PC-9 (cell line): ENCODE measurements at regions not wholly inside any gene's neighbourhood (a gene's known extent, or its start where the extent isn't known, plus 50 kb on each side); places are given as distances from the start of the nearest gene placed in this dataset.

Source experiments
- BruUV-seq: library from RNA; stranded (reverse); fragments of 400-500 nt; replicated peaks from 2 replicates; lab custom pipeline; 2021; lab: Mats Ljungman, UMichigan
- CTCF ChIA-PET: fragments of 300-600 bp; sonication (Branson Sonifier 250); formaldehyde crosslinking; loops from one replicate; lab custom pipeline; 2022; ENCODE audit warnings: antibody characterized with exemption; lab: Charles Lee
- POLR2A ChIA-PET: fragments of 300-600 bp; sonication (Branson Sonifier 250); formaldehyde crosslinking; loops from one replicate; lab custom pipeline; 2022; ENCODE audit warnings: antibody characterized with exemption; ENCODE audit not compliant: unreplicated experiment; lab: Charles Lee
- DNase-seq, 2 experiments: peaks; one replicate each; pipeline versions ENCODE4 v3.0.0 to v3.0.0-alpha.2; 2015 to 2022; ENCODE audit warnings: mixed read lengths in 1 of 2
- H2AFZ ChIP-seq: fragments of 200-600 bp; sonication (generic); 2 replicates; pipeline ENCODE4 v1.8.1; 2017; ENCODE audit warnings: antibody characterized with exemption
- H3F3A ChIP-seq: fragments of 200-600 bp; sonication (generic); 2 replicates; pipeline ENCODE4 v1.8.1; 2017; ENCODE audit warnings: antibody characterized with exemption, mild to moderate bottlenecking, low read depth; ENCODE audit not compliant: insufficient read depth
- H3K27ac ChIP-seq: fragments of 200-600 bp; sonication (generic); 2 replicates; pipeline ENCODE4 v1.6.1; 2016; ENCODE audit warnings: mixed run types
- H3K27me3 ChIP-seq: fragments of 200-600 bp; sonication (generic); 2 replicates; pipeline ENCODE4 v1.6.1; 2016; ENCODE audit warnings: low read depth, mixed run types; ENCODE audit not compliant: insufficient read depth
- H3K36me3 ChIP-seq: fragments of 200-600 bp; sonication (generic); 2 replicates; pipeline ENCODE4 v1.6.1; 2016; ENCODE audit warnings: low read depth, mixed run types
- H3K4me1 ChIP-seq: fragments of 200-600 bp; sonication (generic); replicated peaks from 2 replicates; pipeline ENCODE4 v1.6.1; 2016; ENCODE audit warnings: mixed run types; ENCODE audit not compliant: insufficient read depth
- H3K4me2 ChIP-seq: fragments of 200-600 bp; sonication (generic); 2 replicates; pipeline ENCODE4 v1.6.1; 2017; ENCODE audit warnings: mixed run types
- H3K4me3 ChIP-seq: fragments of 200-600 bp; sonication (generic); 2 replicates; pipeline ENCODE4 v1.6.1; 2016; ENCODE audit warnings: mixed run types
- H3K79me2 ChIP-seq: fragments of 200-600 bp; sonication (generic); 2 replicates; pipeline ENCODE4 v1.6.1; 2017; ENCODE audit warnings: low read depth, mixed run types
- H3K9me2 ChIP-seq: fragments of 200-600 bp; sonication (generic); 2 replicates; pipeline ENCODE4 v1.8.1; 2017; ENCODE audit warnings: mild to moderate bottlenecking; ENCODE audit not compliant: insufficient read depth
- H3K9me3 ChIP-seq: fragments of 200-600 bp; sonication (generic); 2 replicates; pipeline ENCODE4 v1.8.1; 2016; ENCODE audit warnings: low read depth; ENCODE audit not compliant: insufficient read depth
- H4K20me1 ChIP-seq: fragments of 200-600 bp; sonication (generic); 2 replicates; pipeline ENCODE4 v1.8.1; 2017; ENCODE audit not compliant: insufficient read depth
- EZH2 ChIP-seq: fragments of 200-600 bp; sonication (generic); IDR thresholded peaks from 2 replicates; pipeline ENCODE4 v1.8.0; 2017; ENCODE audit warnings: antibody characterized with exemption, low read depth
- intact Hi-C: fragments of 100-400 bp; cut with micrococcal nuclease; formaldehyde crosslinking; loops from one replicate; pipeline ENCODE4 v1.10.0; 2022; ENCODE audit not compliant: unreplicated experiment
- TF ChIP-seq, protein P1 (sequence below): fragments of 200-600 bp; sonication (generic); conservative IDR thresholded peaks from 2 replicates; pipeline ENCODE4 v1.6.1; 2017; ENCODE audit warnings: mixed run types, antibody characterized with exemption, mild to moderate bottlenecking, moderate library complexity

DNA sequence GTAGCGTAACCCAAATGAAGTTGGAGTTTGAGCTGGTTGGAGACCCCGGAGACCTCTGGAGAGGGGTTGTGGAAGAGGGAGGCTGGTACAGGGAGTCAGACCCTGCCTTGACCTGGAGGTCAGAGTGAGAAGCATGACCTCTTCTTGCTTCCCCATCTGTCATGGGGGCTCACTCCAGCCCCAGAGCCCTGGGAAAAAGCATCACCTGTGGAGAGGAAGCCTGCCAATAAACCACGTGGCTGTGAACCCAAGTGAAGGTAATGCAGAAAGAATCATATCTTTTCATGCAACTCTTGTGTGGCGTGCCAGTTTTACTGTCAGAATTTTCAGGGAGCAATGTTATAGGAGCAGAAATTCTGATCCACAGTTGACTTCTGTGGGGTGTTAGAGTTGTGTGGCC lies 178.5 kb upstream of the PRICKLE1 start:
- CTCF ChIA-PET: no interaction called here
- intact Hi-C loops: no loop called here
- no peaks in the 10 kb centered on the region for H3K9me3 ChIP-seq

DNA sequence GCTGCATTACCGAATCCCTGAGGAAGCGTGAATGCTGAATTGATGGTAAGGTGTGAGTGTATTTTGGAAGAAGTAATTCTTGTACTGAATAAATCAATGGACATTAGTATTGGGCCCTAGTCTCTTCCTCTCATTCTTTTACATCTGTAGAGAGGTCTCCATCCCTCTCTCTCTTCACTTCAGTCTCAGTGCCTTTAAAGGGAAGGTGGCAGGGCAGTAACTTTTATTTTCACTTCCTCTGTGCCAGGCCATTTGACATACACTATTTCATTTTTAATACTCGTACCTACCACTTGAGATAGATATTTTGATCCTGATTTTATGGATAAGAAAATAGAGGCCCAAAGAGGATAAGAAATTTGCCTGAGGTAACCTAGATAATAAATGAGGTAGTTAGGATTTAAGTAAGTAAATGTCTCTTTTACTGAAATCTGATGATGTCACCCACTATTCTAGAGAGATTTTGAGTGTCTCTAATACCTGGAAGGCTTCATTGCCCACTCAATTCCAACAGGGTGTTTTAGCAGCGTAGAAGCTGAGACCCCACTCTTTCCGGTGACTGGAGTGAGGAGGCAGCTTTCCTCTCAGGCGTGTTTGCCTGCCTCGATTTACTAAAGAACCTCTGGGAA lies 177.9 kb upstream of the PRICKLE1 start:
- DNase-seq: no peak
- intact Hi-C loops: no loop called here
- POLR2A ChIA-PET: no interaction called here
- no peak overlapping the region for H3K4me3 ChIP-seq
- no TSS peak for BruUV-seq
- H3K4me2 ChIP-seq: no peak overlapping the region
- CTCF ChIA-PET: no interaction called here
- no peaks in the 10 kb centered on the region for H3K9me3 ChIP-seq
- TF ChIP-seq, protein P1, sequence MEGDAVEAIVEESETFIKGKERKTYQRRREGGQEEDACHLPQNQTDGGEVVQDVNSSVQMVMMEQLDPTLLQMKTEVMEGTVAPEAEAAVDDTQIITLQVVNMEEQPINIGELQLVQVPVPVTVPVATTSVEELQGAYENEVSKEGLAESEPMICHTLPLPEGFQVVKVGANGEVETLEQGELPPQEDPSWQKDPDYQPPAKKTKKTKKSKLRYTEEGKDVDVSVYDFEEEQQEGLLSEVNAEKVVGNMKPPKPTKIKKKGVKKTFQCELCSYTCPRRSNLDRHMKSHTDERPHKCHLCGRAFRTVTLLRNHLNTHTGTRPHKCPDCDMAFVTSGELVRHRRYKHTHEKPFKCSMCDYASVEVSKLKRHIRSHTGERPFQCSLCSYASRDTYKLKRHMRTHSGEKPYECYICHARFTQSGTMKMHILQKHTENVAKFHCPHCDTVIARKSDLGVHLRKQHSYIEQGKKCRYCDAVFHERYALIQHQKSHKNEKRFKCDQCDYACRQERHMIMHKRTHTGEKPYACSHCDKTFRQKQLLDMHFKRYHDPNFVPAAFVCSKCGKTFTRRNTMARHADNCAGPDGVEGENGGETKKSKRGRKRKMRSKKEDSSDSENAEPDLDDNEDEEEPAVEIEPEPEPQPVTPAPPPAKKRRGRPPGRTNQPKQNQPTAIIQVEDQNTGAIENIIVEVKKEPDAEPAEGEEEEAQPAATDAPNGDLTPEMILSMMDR: no peak
- no peak for TF ChIP-seq EZH2
- no peaks in the 10 kb centered on the region for H4K20me1 ChIP-seq
- no peaks in the 10 kb centered on the region for H3K9me2 ChIP-seq
- no peaks in the 10 kb centered on the region; the same call in 1 of the 2 replicates for H3F3A ChIP-seq
- no peaks in the 10 kb centered on the region for H3K79me2 ChIP-seq
- H3K27ac ChIP-seq: no peak overlapping the region
- H3K27me3 ChIP-seq: no peaks in the 10 kb centered on the region
- 0 out of 2 replicates have a peak overlapping the region, but pooled peaks have one; percentile 4 for H2AFZ ChIP-seq
- H3K4me1 ChIP-seq: peaks cover 4% of the 10 kb centered on the region
- no peaks in the 10 kb centered on the region for H3K36me3 ChIP-seq

More for the DNA sequence above, 178.5 kb upstream of the PRICKLE1 start:
- POLR2A ChIA-PET: no interaction called here
- no peaks in the 10 kb centered on the region for H3K9me2 ChIP-seq
- no peaks in the 10 kb centered on the region for H3F3A ChIP-seq
- H3K4me2 ChIP-seq: no peak overlapping the region
- H4K20me1 ChIP-seq: no peaks in the 10 kb centered on the region
- no peak for TF ChIP-seq EZH2
- TF ChIP-seq, protein P1: no peak
- no peaks in the 10 kb centered on the region for H3K79me2 ChIP-seq
- no TSS peak for BruUV-seq
- no peaks in the 10 kb centered on the region for H3K4me1 ChIP-seq
- DNase-seq: no peak
- H3K4me3 ChIP-seq: no peak overlapping the region
- H3K27ac ChIP-seq: no peak overlapping the region
- H3K27me3 ChIP-seq: no peaks in the 10 kb centered on the region
- no peak overlapping the region for H2AFZ ChIP-seq
- no peaks in the 10 kb centered on the region for H3K36me3 ChIP-seq

DNA sequence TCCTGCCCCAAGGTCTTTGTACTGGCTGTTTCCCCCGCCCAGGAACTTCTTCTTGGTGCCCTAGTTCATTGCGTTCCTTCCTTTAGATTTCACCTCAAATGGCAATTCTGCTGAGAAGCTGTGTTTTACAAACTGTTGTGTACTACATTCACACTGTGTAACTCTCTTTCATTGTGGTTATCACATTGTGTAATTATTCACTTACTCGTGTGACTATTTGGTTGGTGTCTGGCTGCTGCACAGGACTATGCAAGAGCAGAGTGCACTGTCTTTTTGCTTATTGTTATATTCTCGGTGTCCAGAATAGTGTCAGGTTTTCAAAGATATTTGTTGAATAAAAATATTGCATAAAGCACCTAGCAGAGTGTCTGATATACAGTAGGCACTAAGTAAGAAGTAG lies 177.2 kb upstream of the PRICKLE1 start:
- ChIA-PET CTCF (no interaction called here), POLR2A (no interaction called here)
- no peak for DNase-seq
- H4K20me1 ChIP-seq: no peaks in the 10 kb centered on the region
- H2AFZ ChIP-seq: peak overlapping the region; percentile 4; the same call in 1 of the 2 replicates
- TF ChIP-seq, protein P1: no peak
- TF ChIP-seq EZH2: no peak
- no peaks in the 10 kb centered on the region for H3K27me3 ChIP-seq
- H3K36me3 ChIP-seq: no peaks in the 10 kb centered on the region
- H3K4me1 ChIP-seq: peaks cover 11% of the 10 kb centered on the region
- no peak overlapping the region for H3K4me3 ChIP-seq
- no peaks in the 10 kb centered on the region; the same call in 1 of the 2 replicates for H3F3A ChIP-seq
- no peaks in the 10 kb centered on the region for H3K9me2 ChIP-seq
- no peak overlapping the region for H3K27ac ChIP-seq
- BruUV-seq: no TSS peak
- no peaks in the 10 kb centered on the region for H3K9me3 ChIP-seq
- no peaks in the 10 kb centered on the region for H3K79me2 ChIP-seq
- H3K4me2 ChIP-seq: no peak overlapping the region
- intact Hi-C loops: no loop called here
